Tibial nerve (tissue), 4 donors: ENCODE measurements at regions not wholly inside any gene's neighbourhood (a gene's known extent, or its start where the extent isn't known, plus 50 kb on each side); places are given as distances from the start of the nearest gene placed in this dataset.

Experiments
- DNase-seq, 2 donors: peaks; one replicate each; pipeline ENCODE4 v3.0.0-alpha.2; 2019; ENCODE audit warnings: low spot score in 2 of 2
- H3K27ac ChIP-seq, 4 donors: fragments of 200-600 bp; sonication (generic) in 3 of 4; one replicate each; pipeline ENCODE4 v1.5.1; 2017 to 2019; ENCODE audit warnings: mild to moderate bottlenecking in 1 of 4
- H3K27me3 ChIP-seq, 2 donors: fragments of 200-600 bp; sonication (generic) in 1 of 2; one replicate each; pipeline versions ENCODE4 v1.5.1 to v1.6.0; 2017 to 2019
- H3K36me3 ChIP-seq, 3 donors: fragments of 200-600 bp; sonication (generic); one replicate each; pipeline ENCODE4 v1.5.1; 2018 to 2019
- H3K4me1 ChIP-seq, 4 donors: fragments of 200-600 bp; sonication (generic) in 3 of 4; one replicate each; pipeline ENCODE4 v1.5.1; 2017 to 2019
- H3K4me3 ChIP-seq, 4 donors: fragments of 200-600 bp; sonication (generic) in 3 of 4; one replicate each; pipeline ENCODE4 v1.5.1; 2017 to 2019; ENCODE audit warnings: mild to moderate bottlenecking in 1 of 4, moderate library complexity in 1 of 4
- H3K9me3 ChIP-seq, 4 donors: fragments of 200-600 bp; sonication (generic) in 3 of 4; one replicate each; pipeline ENCODE4 v1.5.1; 2017 to 2019
- EP300 ChIP-seq, 2 donors: sonication (generic); formaldehyde crosslinking; IDR thresholded peaks; one replicate each; pipeline ENCODE4 v1.6.1; 2017; ENCODE audit warnings: antibody characterized with exemption in 2 of 2, mild to moderate bottlenecking in 1 of 2
- POLR2A ChIP-seq, 2 donors: fragments of 450-650 bp; IDR thresholded peaks; one replicate each; pipeline ENCODE4 v1.6.1; 2017; ENCODE audit warnings: antibody characterized with exemption in 2 of 2, mild to moderate bottlenecking in 2 of 2, moderate library complexity in 2 of 2
- WGBS, 2 donors: methylation state at CpG; one replicate each; pipeline ENCODE4 v1.1.5; 2018; 5-methylcytosine and 5-hydroxymethylcytosine counted together
- TF ChIP-seq, protein P1 (sequence below), 5 experiments: fragments of 200-600 bp in 3 of 5; fragments of 450-650 bp in 2 of 5; sonication (generic) in 3 of 5; IDR thresholded peaks; one replicate each; pipeline ENCODE4 v1.5.1; 2016 to 2019; ENCODE audit warnings: antibody characterized with exemption in 5 of 5, mild to moderate bottlenecking in 3 of 5, moderate library complexity in 2 of 5

DNA sequence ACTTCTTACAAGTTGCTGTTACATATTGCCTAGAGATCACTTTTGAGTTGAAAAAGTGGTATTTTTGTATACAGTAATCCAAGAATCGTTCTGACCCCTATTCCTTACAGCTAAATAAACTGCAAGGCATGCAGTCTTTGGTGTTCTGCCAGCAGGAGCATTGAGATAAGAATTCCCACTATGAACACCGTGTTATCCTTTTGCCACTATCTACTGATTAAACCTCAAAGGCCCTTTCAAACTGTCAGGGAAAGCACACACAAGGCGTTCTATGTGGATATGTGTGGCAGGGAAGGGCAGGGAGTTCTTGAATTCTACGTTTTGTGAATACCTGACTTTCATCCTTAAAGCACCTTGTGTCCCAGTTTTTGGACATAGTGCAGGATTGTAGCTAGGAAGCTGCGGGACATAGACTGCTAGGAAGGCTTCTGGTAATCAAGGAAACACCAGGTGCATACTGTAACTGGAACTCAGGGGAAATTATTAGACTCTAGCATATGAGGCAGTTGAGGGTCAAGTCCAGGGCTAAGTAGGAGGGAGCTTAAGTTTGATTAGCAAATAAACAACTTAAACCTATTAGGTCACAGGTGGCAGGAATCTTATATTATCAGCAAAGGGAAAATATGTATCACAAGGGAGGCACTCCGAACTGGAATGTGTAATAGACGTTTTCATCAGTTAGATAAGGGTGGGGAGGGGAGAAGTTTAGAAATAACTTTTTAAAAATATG is 506.6 kb downstream of the RNF144B start:
- Histone ChIP-seq H3K4me1 (no peaks in the 10 kb centered on the region), H3K27me3 (no peaks in the 10 kb centered on the region), H3K9me3 (no peaks in the 10 kb centered on the region), H3K36me3 (no peaks in the 10 kb centered on the region), H3K27ac (no peak overlapping the region), H3K4me3 (no peak overlapping the region)
- TF ChIP-seq EP300 (IDR thresholded peaks at IDR 0.05) (no peak), POLR2A (IDR thresholded peaks at IDR 0.05) (no peak)
- TF ChIP-seq, protein P1, sequence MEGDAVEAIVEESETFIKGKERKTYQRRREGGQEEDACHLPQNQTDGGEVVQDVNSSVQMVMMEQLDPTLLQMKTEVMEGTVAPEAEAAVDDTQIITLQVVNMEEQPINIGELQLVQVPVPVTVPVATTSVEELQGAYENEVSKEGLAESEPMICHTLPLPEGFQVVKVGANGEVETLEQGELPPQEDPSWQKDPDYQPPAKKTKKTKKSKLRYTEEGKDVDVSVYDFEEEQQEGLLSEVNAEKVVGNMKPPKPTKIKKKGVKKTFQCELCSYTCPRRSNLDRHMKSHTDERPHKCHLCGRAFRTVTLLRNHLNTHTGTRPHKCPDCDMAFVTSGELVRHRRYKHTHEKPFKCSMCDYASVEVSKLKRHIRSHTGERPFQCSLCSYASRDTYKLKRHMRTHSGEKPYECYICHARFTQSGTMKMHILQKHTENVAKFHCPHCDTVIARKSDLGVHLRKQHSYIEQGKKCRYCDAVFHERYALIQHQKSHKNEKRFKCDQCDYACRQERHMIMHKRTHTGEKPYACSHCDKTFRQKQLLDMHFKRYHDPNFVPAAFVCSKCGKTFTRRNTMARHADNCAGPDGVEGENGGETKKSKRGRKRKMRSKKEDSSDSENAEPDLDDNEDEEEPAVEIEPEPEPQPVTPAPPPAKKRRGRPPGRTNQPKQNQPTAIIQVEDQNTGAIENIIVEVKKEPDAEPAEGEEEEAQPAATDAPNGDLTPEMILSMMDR (IDR thresholded peaks at IDR 0.05): no peak
- WGBS, 2 donors: 37 to 39% methylated on average over 7 of the region's 7 CpGs
- no peak for DNase-seq

DNA sequence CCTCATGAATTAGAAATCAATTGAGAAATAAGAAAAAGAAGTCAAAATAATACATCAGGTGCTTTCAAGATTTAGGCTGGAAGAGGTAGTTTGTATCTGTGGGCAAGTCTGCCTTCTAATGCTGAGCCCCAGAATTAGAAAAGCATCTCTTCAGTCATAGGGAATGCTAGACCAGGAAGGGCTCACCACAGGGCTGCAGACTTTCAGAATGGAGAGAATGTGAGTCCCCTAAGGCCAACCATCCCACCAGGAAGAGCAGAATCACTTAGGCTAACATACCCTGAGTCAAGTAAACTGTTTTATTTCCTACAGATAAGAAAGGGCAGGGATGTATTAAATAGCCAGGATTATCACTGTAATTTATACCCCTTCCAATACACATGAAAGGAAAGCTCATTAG is 510.2 kb downstream of the RNF144B start:
- Histone ChIP-seq H3K4me3 (no peak overlapping the region), H3K9me3 (no peaks in the 10 kb centered on the region), H3K4me1 (no peaks in the 10 kb centered on the region), H3K27me3 (no peaks in the 10 kb centered on the region), H3K27ac (no peak overlapping the region), H3K36me3 (no peaks in the 10 kb centered on the region)
- TF ChIP-seq EP300 (IDR thresholded peaks at IDR 0.05) (no peak), POLR2A (IDR thresholded peaks at IDR 0.05) (no peak)
- TF ChIP-seq, protein P1 (IDR thresholded peaks at IDR 0.05): no peak
- DNase-seq: no peak

DNA sequence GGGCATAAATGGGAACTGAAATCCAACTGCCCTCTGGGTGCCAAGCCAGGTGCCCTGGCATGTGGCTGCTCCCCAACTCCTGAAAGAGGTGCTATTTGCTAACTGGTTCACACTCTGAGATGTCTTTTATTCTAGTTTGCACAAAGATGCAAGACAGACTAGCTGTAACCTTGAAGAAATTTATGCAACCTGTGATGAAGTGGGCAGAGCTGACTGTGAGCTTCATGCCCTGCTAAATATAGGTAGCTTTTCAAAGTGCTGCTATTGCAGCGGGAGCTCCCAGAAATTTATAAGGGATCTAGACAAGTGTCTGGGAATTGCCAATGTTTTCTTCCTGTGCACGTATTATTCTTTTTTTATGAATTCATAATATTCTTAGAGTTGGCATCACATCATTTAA is 517.5 kb downstream of the RNF144B start:
- Histone ChIP-seq H3K36me3 (no peaks in the 10 kb centered on the region), H3K27me3 (no peaks in the 10 kb centered on the region), H3K27ac (no peak overlapping the region), H3K4me1 (no peaks in the 10 kb centered on the region), H3K9me3 (no peaks in the 10 kb centered on the region), H3K4me3 (no peak overlapping the region)
- WGBS, 2 donors: 95 to 98% methylated on average over 2 of the region's 2 CpGs
- DNase-seq: no peak
- no peak for TF ChIP-seq POLR2A (IDR thresholded peaks at IDR 0.05)
- TF ChIP-seq, protein P1 (IDR thresholded peaks at IDR 0.05): no peak
- TF ChIP-seq EP300 (IDR thresholded peaks at IDR 0.05): no peak

DNA sequence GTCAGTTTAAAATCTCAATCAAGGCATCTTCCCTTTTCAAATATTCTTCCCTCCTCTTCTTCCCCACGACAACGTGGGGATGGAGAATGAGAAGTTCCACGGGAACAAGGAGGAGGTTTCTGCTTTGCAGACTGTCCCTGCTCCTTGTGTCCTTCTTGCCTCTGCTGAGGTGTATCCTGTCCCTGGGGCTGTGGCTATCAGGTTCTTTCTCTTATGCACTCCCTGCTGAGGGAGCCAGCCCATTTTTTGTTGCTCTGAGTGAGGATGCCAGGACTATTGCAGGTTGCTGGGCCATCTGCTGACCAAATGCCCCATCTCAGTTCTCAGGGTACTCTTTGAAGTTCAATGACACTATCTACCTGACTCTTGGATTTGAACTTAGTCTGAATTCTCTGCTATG is 533.6 kb downstream of the RNF144B start:
- H3K27me3 ChIP-seq: no peaks in the 10 kb centered on the region
- no peaks in the 10 kb centered on the region for H3K36me3 ChIP-seq
- no peak overlapping the region for H3K27ac ChIP-seq
- no peak for DNase-seq
- no peaks in the 10 kb centered on the region for H3K9me3 ChIP-seq
- H3K4me3 ChIP-seq: no peak overlapping the region
- 81 to 84% methylated on average over 3 of the region's 3 CpGs for WGBS, 2 donors
- no peaks in the 10 kb centered on the region for H3K4me1 ChIP-seq
- TF ChIP-seq EP300 (IDR thresholded peaks at IDR 0.05) (no peak), POLR2A (IDR thresholded peaks at IDR 0.05) (no peak)
- TF ChIP-seq, protein P1 (IDR thresholded peaks at IDR 0.05): no peak

DNA sequence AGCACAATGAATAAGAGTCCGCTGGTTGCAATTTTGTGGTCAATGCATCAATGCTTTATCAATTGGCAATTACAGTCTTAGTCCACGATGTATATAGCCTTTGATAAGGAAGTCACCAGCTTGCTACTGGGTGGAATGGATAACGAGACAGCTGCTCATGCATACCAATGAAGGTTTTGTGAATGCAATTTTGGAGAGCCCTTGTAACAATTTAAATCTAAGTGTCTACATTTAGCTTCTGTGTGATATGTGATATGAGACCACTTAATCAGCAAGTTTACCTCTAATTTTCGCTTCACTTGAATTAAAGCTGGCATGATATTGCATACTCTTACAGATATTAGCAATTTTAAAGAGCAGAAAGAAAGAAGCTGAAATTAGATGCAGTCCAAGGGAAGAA is 543.9 kb downstream of the RNF144B start:
- no peaks in the 10 kb centered on the region for H3K9me3 ChIP-seq
- H3K4me3 ChIP-seq: no peak overlapping the region
- no peak overlapping the region for H3K27ac ChIP-seq
- TF ChIP-seq POLR2A (IDR thresholded peaks at IDR 0.05): no peak
- TF ChIP-seq, protein P1 (IDR thresholded peaks at IDR 0.05): no peak
- no peak for TF ChIP-seq EP300 (IDR thresholded peaks at IDR 0.05)
- no peaks in the 10 kb centered on the region for H3K4me1 ChIP-seq
- no peaks in the 10 kb centered on the region for H3K27me3 ChIP-seq
- no peaks in the 10 kb centered on the region for H3K36me3 ChIP-seq
- WGBS, 2 donors: 70 to 83% methylated on average over 4 of the region's 4 CpGs
- DNase-seq: no peak
